ENCODE measurements at regions not wholly inside any gene's neighbourhood (a gene's known extent, or its start where the extent isn't known, plus 50 kb on each side); places are given as distances from the start of the nearest gene placed in this dataset.

- CTCF ChIA-PET: interaction anchor here in 1 of 2 donors (0.6 kb wide), 1 partner anchor 844 kb away, joined by 3 read pairs; no protein-coding TSS in a partner anchor
- Mint-ChIP-seq H3K27ac (no peak overlapping the region), H3K27me3 (peaks cover 0 to 2% of the 10 kb centered on the region in 2 donors), H3K9me3 (no peaks in the 10 kb centered on the region), H3K36me3 (no peaks in the 10 kb centered on the region), H3K4me3 (no peak overlapping the region), H3K4me1 (peaks cover 5 to 11% (median 8%) of the 10 kb centered on the region in 3 donors)
- H3K27me3 ChIP-seq (replicated peaks in 1 of 2; ENCODE audit: control insufficient read depth in 2 of 2, extremely low read depth in 1 of 2, insufficient read depth in 2 of 2, low read length in 1 of 2): no peaks in the 10 kb centered on the region
- no peaks in the 10 kb centered on the region for H3K9me3 ChIP-seq
- 100% methylated on average over 2 of the region's 2 CpGs for WGBS (ENCODE audit: insufficient coverage)
- DNase-seq (no peak), ATAC-seq (replicated peaks in 1 of 4) (no peak)
- H3K4me1 ChIP-seq (ENCODE audit: control insufficient read depth in 1 of 2, extremely low read depth in 1 of 2, insufficient read depth in 2 of 2, low read length in 2 of 2): no peaks in the 10 kb centered on the region
- POLR2A ChIA-PET: no interaction called here
- no peak overlapping the region for H3K27ac ChIP-seq (ENCODE audit: low read length)
- H3K36me3 ChIP-seq (ENCODE audit: control insufficient read depth in 2 of 2, extremely low read depth in 1 of 2, insufficient read depth in 1 of 2, low read length in 1 of 2): no peaks in the 10 kb centered on the region
- H3K4me3 ChIP-seq (ENCODE audit: control insufficient read depth in 1 of 2, extremely low read depth in 1 of 2, low read length in 1 of 2): no peak overlapping the region
Measured at GRCh38 chr3:59565125-59565524, 515.3 kb upstream of the CFAP20DC start.

DNA sequence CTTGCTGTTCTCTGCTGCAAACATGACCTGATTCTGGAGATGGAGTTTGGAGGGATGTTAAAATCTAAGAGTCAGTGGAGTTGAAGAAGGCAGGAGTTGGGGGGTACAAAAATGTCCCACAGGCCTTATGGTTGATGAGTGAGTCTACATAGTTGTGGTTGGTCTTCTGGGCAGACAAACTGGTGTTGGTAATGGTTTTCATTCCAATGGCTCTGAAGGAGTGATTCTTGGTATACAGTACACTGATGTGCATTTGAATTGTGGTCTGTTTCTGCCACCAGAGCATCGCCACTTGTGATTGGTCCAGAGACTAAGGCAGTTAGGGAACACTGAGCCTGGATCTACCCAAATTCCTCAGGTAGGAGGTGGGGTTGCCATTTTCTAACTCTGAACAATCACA lies 514.1 kb upstream of the CFAP20DC start:
- Histone ChIP-seq H3K27ac (ENCODE audit: low read length) (no peak overlapping the region), H3K9me3 (no peaks in the 10 kb centered on the region), H3K4me1 (ENCODE audit: control insufficient read depth in 1 of 2, extremely low read depth in 1 of 2, insufficient read depth in 2 of 2, low read length in 2 of 2) (no peaks in the 10 kb centered on the region), H3K36me3 (ENCODE audit: control insufficient read depth in 2 of 2, extremely low read depth in 1 of 2, insufficient read depth in 1 of 2, low read length in 1 of 2) (no peaks in the 10 kb centered on the region), H3K4me3 (ENCODE audit: control insufficient read depth in 1 of 2, extremely low read depth in 1 of 2, low read length in 1 of 2) (no peak overlapping the region), H3K27me3 (replicated peaks in 1 of 2; ENCODE audit: control insufficient read depth in 2 of 2, extremely low read depth in 1 of 2, insufficient read depth in 2 of 2, low read length in 1 of 2) (no peaks in the 10 kb centered on the region)
- Mint-ChIP-seq H3K36me3 (no peaks in the 10 kb centered on the region), H3K27me3 (no peaks in the 10 kb centered on the region), H3K4me1 (peaks cover 16 to 19% (median 19%) of the 10 kb centered on the region in 3 donors), H3K9me3 (no peaks in the 10 kb centered on the region), H3K4me3 (no peak overlapping the region), H3K27ac (no peak overlapping the region)
- WGBS (ENCODE audit: insufficient coverage): no CpG with 5 or more reads among the region's 1 CpG
- ChIA-PET POLR2A (no interaction called here), CTCF (no interaction called here)
- no peak for DNase-seq
- no peak for ATAC-seq (replicated peaks in 1 of 4)

- Histone ChIP-seq H3K27me3 (replicated peaks in 1 of 2; ENCODE audit: control insufficient read depth in 2 of 2, extremely low read depth in 1 of 2, insufficient read depth in 2 of 2, low read length in 1 of 2) (no peaks in the 10 kb centered on the region), H3K36me3 (ENCODE audit: control insufficient read depth in 2 of 2, extremely low read depth in 1 of 2, insufficient read depth in 1 of 2, low read length in 1 of 2) (no peaks in the 10 kb centered on the region), H3K9me3 (no peaks in the 10 kb centered on the region), H3K4me1 (ENCODE audit: control insufficient read depth in 1 of 2, extremely low read depth in 1 of 2, insufficient read depth in 2 of 2, low read length in 2 of 2) (no peaks in the 10 kb centered on the region), H3K4me3 (ENCODE audit: control insufficient read depth in 1 of 2, extremely low read depth in 1 of 2, low read length in 1 of 2) (no peak overlapping the region), H3K27ac (ENCODE audit: low read length) (no peak overlapping the region)
- Mint-ChIP-seq H3K9me3 (no peaks in the 10 kb centered on the region), H3K4me1 (peaks cover 19 to 23% (median 21%) of the 10 kb centered on the region in 3 donors), H3K27me3 (no peaks in the 10 kb centered on the region), H3K4me3 (no peak overlapping the region), H3K36me3 (no peaks in the 10 kb centered on the region), H3K27ac (peak overlapping the region in 1 of 2 donors; percentile 36)
- no peak for ATAC-seq (replicated peaks in 1 of 4)
- no peak for DNase-seq
- CTCF ChIA-PET: interaction anchor here in 1 of 2 donors (0.5 kb wide), 1 partner anchor 294 kb away, joined by 4 read pairs; no protein-coding TSS in a partner anchor
- POLR2A ChIA-PET: no interaction called here
- no CpG with 5 or more reads among the region's 4 CpGs for WGBS (ENCODE audit: insufficient coverage)
Measured at GRCh38 chr3:59563072-59563605, 513.3 kb upstream of the CFAP20DC start.

GRCh38 chr3:59559721-59560435 lies 510.1 kb upstream of the CFAP20DC start:
- DNase-seq (no peak), ATAC-seq (replicated peaks in 1 of 4) (peak in 3 of 4 experiments; percentile 34 to 79 (median 49))
- POLR2A ChIA-PET: no interaction called here
- no peaks in the 10 kb centered on the region for H3K9me3 Mint-ChIP-seq
- Histone ChIP-seq H3K4me3 (ENCODE audit: control insufficient read depth in 1 of 2, extremely low read depth in 1 of 2, low read length in 1 of 2) (no peak overlapping the region), H3K27ac (ENCODE audit: low read length) (no peak overlapping the region), H3K9me3 (no peaks in the 10 kb centered on the region), H3K27me3 (replicated peaks in 1 of 2; ENCODE audit: control insufficient read depth in 2 of 2, extremely low read depth in 1 of 2, insufficient read depth in 2 of 2, low read length in 1 of 2) (no peaks in the 10 kb centered on the region), H3K4me1 (ENCODE audit: control insufficient read depth in 1 of 2, extremely low read depth in 1 of 2, insufficient read depth in 2 of 2, low read length in 2 of 2) (no peaks in the 10 kb centered on the region), H3K36me3 (ENCODE audit: control insufficient read depth in 2 of 2, extremely low read depth in 1 of 2, insufficient read depth in 1 of 2, low read length in 1 of 2) (no peaks in the 10 kb centered on the region)
- H3K36me3 Mint-ChIP-seq: no peaks in the 10 kb centered on the region
- H3K27me3 Mint-ChIP-seq: peaks cover 0 to 2% of the 10 kb centered on the region in 2 donors
- H3K27ac Mint-ChIP-seq: no peak overlapping the region
- CTCF ChIA-PET: no interaction called here
- H3K4me1 Mint-ChIP-seq: peaks cover 13 to 18% (median 15%) of the 10 kb centered on the region in 3 donors
- 45% methylated on average over 4 of the region's 4 CpGs for WGBS (ENCODE audit: insufficient coverage)
- H3K4me3 Mint-ChIP-seq: no peak overlapping the region

GRCh38 chr3:59558906-59559720 lies 509.3 kb upstream of the CFAP20DC start:
- POLR2A ChIA-PET: no interaction called here
- Mint-ChIP-seq H3K4me1 (peaks cover 13 to 18% (median 15%) of the 10 kb centered on the region in 3 donors), H3K27ac (no peak overlapping the region), H3K36me3 (no peaks in the 10 kb centered on the region), H3K4me3 (no peak overlapping the region), H3K27me3 (peaks cover 0 to 2% of the 10 kb centered on the region in 2 donors), H3K9me3 (no peaks in the 10 kb centered on the region)
- no CpG with 5 or more reads among the region's 1 CpG for WGBS (ENCODE audit: insufficient coverage)
- Histone ChIP-seq H3K9me3 (no peaks in the 10 kb centered on the region), H3K27ac (ENCODE audit: low read length) (no peak overlapping the region), H3K4me1 (ENCODE audit: control insufficient read depth in 1 of 2, extremely low read depth in 1 of 2, insufficient read depth in 2 of 2, low read length in 2 of 2) (no peaks in the 10 kb centered on the region), H3K36me3 (ENCODE audit: control insufficient read depth in 2 of 2, extremely low read depth in 1 of 2, insufficient read depth in 1 of 2, low read length in 1 of 2) (no peaks in the 10 kb centered on the region), H3K27me3 (replicated peaks in 1 of 2; ENCODE audit: control insufficient read depth in 2 of 2, extremely low read depth in 1 of 2, insufficient read depth in 2 of 2, low read length in 1 of 2) (no peaks in the 10 kb centered on the region), H3K4me3 (ENCODE audit: control insufficient read depth in 1 of 2, extremely low read depth in 1 of 2, low read length in 1 of 2) (no peak overlapping the region)
- CTCF ChIA-PET: interaction anchor here in 1 of 2 donors (0.6 kb wide), 1 partner anchor 1534 kb away, joined by 6 read pairs; no protein-coding TSS in a partner anchor
- no peak for ATAC-seq (replicated peaks in 1 of 4)
- DNase-seq: no peak

- Histone ChIP-seq H3K9me3 (no peaks in the 10 kb centered on the region), H3K4me1 (ENCODE audit: control insufficient read depth in 1 of 2, extremely low read depth in 1 of 2, insufficient read depth in 2 of 2, low read length in 2 of 2) (no peaks in the 10 kb centered on the region), H3K27ac (ENCODE audit: low read length) (no peak overlapping the region), H3K4me3 (ENCODE audit: control insufficient read depth in 1 of 2, extremely low read depth in 1 of 2, low read length in 1 of 2) (no peak overlapping the region), H3K36me3 (ENCODE audit: control insufficient read depth in 2 of 2, extremely low read depth in 1 of 2, insufficient read depth in 1 of 2, low read length in 1 of 2) (no peaks in the 10 kb centered on the region), H3K27me3 (replicated peaks in 1 of 2; ENCODE audit: control insufficient read depth in 2 of 2, extremely low read depth in 1 of 2, insufficient read depth in 2 of 2, low read length in 1 of 2) (no peaks in the 10 kb centered on the region)
- DNase-seq (no peak), ATAC-seq (replicated peaks in 1 of 4) (no peak)
- POLR2A ChIA-PET: no interaction called here
- Mint-ChIP-seq H3K27me3 (peaks cover 0 to 2% of the 10 kb centered on the region in 2 donors), H3K27ac (no peak overlapping the region), H3K4me3 (no peak overlapping the region), H3K4me1 (peaks cover 12 to 15% (median 13%) of the 10 kb centered on the region in 3 donors), H3K36me3 (no peaks in the 10 kb centered on the region), H3K9me3 (no peaks in the 10 kb centered on the region)
- WGBS (ENCODE audit: insufficient coverage): 78% methylated on average over 3 of the region's 6 CpGs
- CTCF ChIA-PET: interaction anchor here (0.6 to 0.7 kb wide), 2 partner anchors 13 to 1261 kb away, joined by 3 to 4 read pairs; no protein-coding TSS in a partner anchor
Measured at GRCh38 chr3:59555593-59556315, 505.9 kb upstream of the CFAP20DC start.
